Endothelial cell of umbilical vein (primary cell): ENCODE measurements at regions not wholly inside any gene's neighbourhood (a gene's known extent, or its start where the extent isn't known, plus 50 kb on each side); places are given as distances from the start of the nearest gene placed in this dataset.

Experiments
- BruUV-seq: library from RNA; stranded (reverse); fragments of 400-500 nt; replicated peaks from 2 replicates; lab custom pipeline; 2021; lab: Mats Ljungman, UMichigan
- CTCF ChIA-PET: fragments of 300-600, 350-600 bp; sonication (Branson Sonifier 250); formaldehyde crosslinking; loops from one replicate; lab custom pipeline; 2021; ENCODE audit warnings: antibody characterized with exemption, inconsistent platforms; lab: Charles Lee
- POLR2A ChIA-PET: fragments of 300-600, 350-600 bp; sonication (Branson Sonifier 250); formaldehyde crosslinking; loops from one replicate; lab custom pipeline; 2021; ENCODE audit warnings: antibody characterized with exemption, inconsistent platforms; lab: Charles Lee
- DNase-seq: peaks from one replicate; pipeline ENCODE4 v3.0.0-alpha.2; 2011; ENCODE audit warnings: low read depth, low spot score
- FAIRE-seq: peaks from 2 replicates; lab custom pipeline; 2011; peaks lifted over from hg19 to GRCh38; lab: Jason Lieb, UNC
- H2AFZ ChIP-seq: 2 replicates; pipeline ENCODE4 v1.6.0; 2012; ENCODE audit warnings: low read depth, low read length, control low read depth, inconsistent platforms
- H3K27ac ChIP-seq: 2 replicates; pipeline ENCODE4 v1.5.1; 2011; ENCODE audit warnings: low read depth, mild to moderate bottlenecking, control low read depth, low read length, moderate library complexity; ENCODE audit not compliant: insufficient read depth
- H3K27me3 ChIP-seq, 2 experiments: 2 replicates each; pipeline versions ENCODE4 v1.6.0 to v1.6.1; 2011; ENCODE audit warnings: low read length in 2 of 2, mixed read lengths in 1 of 2; ENCODE audit not compliant: control insufficient read depth in 2 of 2, insufficient read depth in 2 of 2
- H3K36me3 ChIP-seq, 2 experiments: 2 replicates in 1 of 2; 3 replicates in 1 of 2; pipeline ENCODE4 v1.5.1; 2011; ENCODE audit warnings: low read length in 2 of 2, mild to moderate bottlenecking in 1 of 2, moderate library complexity in 1 of 2; ENCODE audit not compliant: control insufficient read depth in 2 of 2, insufficient read depth in 2 of 2; ENCODE audit errors: extremely low read depth in 1 of 2
- H3K4me1 ChIP-seq: 3 replicates; pipeline ENCODE4 v1.5.1; 2011; ENCODE audit warnings: mild to moderate bottlenecking, low read length; ENCODE audit not compliant: control insufficient read depth, insufficient read depth; ENCODE audit errors: extremely low read depth
- H3K4me2 ChIP-seq: 2 replicates; pipeline ENCODE4 v1.6.1; 2011; ENCODE audit warnings: low read length, control low read depth, mixed read lengths; ENCODE audit not compliant: insufficient read depth
- H3K4me3 ChIP-seq, 3 experiments: fragments of 200-600 bp in 1 of 3; sonication (generic), shearing (Covaris generic) in 1 of 3; replicated peaks in 1 of 3; 2 replicates each; pipeline ENCODE4 v1.5.1; 2011 to 2016; ENCODE audit warnings: control low read depth in 3 of 3, low read length in 3 of 3, mild to moderate bottlenecking in 2 of 3, inconsistent platforms in 1 of 3, low read depth in 1 of 3, moderate library complexity in 1 of 3; ENCODE audit not compliant: insufficient read depth in 1 of 3
- H3K79me2 ChIP-seq: 2 replicates; pipeline ENCODE4 v1.6.0; 2012; ENCODE audit warnings: low read length, inconsistent platforms; ENCODE audit not compliant: control insufficient read depth, insufficient read depth
- H3K9ac ChIP-seq: replicated peaks from 2 replicates; pipeline ENCODE3; 2011; ENCODE audit warnings: low read length, control low read depth; ENCODE audit not compliant: insufficient read depth; ENCODE audit errors: extremely low read depth
- H3K9me1 ChIP-seq: replicated peaks from 3 replicates; pipeline ENCODE4 v1.6.0; 2011; ENCODE audit warnings: mild to moderate bottlenecking, low read length; ENCODE audit not compliant: control insufficient read depth, insufficient read depth; ENCODE audit errors: extremely low read depth
- H3K9me3 ChIP-seq: replicated peaks from 2 replicates; pipeline ENCODE4 v1.5.1; 2012; ENCODE audit warnings: low read length, inconsistent platforms; ENCODE audit not compliant: control insufficient read depth, insufficient read depth
- H4K20me1 ChIP-seq: replicated peaks from 2 replicates; pipeline ENCODE3; 2011; ENCODE audit warnings: mild to moderate bottlenecking, low read length; ENCODE audit not compliant: control insufficient read depth, insufficient read depth; ENCODE audit errors: extremely low read depth
- EZH2 ChIP-seq: IDR thresholded peaks from 2 replicates; pipeline ENCODE4 v1.6.1; 2012; ENCODE audit warnings: borderline replicate concordance, low read depth, mild to moderate bottlenecking, moderate library complexity, low read length, inconsistent platforms; ENCODE audit not compliant: severe bottlenecking
- FOS ChIP-seq: IDR thresholded peaks from 2 replicates; pipeline ENCODE4 v1.6.1; 2011; ENCODE audit warnings: mild to moderate bottlenecking, low read length, moderate library complexity, borderline replicate concordance; ENCODE audit not compliant: insufficient read depth
- GATA2 ChIP-seq: IDR thresholded peaks from 2 replicates; pipeline ENCODE4 v1.7.0; 2011; ENCODE audit warnings: low read depth, mild to moderate bottlenecking, moderate library complexity, mixed read lengths, low read length; ENCODE audit not compliant: insufficient read length, insufficient read depth
- JUN ChIP-seq: IDR thresholded peaks from 2 replicates; pipeline ENCODE4 v1.6.1; 2011; ENCODE audit warnings: borderline replicate concordance, low read depth; ENCODE audit not compliant: insufficient read length, insufficient read depth
- MYC ChIP-seq: IDR thresholded peaks from one replicate; pipeline ENCODE4 v1.6.1; 2011; ENCODE audit warnings: mild to moderate bottlenecking, low read depth, low read length
- POLR2A ChIP-seq: IDR thresholded peaks from 2 replicates; pipeline ENCODE4 v1.6.1; 2012; ENCODE audit warnings: low read depth, mild to moderate bottlenecking, control low read depth, low read length
- POLR2AphosphoS5 ChIP-seq: IDR thresholded peaks from 2 replicates; pipeline ENCODE4 v1.6.1; 2012; ENCODE audit warnings: low read depth, mild to moderate bottlenecking, control low read depth, low read length, moderate library complexity; ENCODE audit not compliant: insufficient read depth
- dilution Hi-C: fragments of 300-500 bp; cut with MboI; formaldehyde crosslinking; loops from one replicate; pipeline ENCODE4 v1.15.0; 2019; ENCODE audit warnings: low sequenced_read_pairs; ENCODE audit not compliant: extremely low pct_ligation_motif_present
- intact Hi-C: fragments of 100-400 bp; cut with micrococcal nuclease; formaldehyde crosslinking; loops from one replicate; pipeline ENCODE4 v1.10.0; 2022
- TF ChIP-seq, protein P1 (sequence below), 2 donors: IDR thresholded peaks; 1 replicate in 1 of 2; 2 replicates in 1 of 2; pipeline ENCODE4 v1.5.1; 2011; ENCODE audit warnings: low read length in 2 of 2, mild to moderate bottlenecking in 2 of 2, moderate library complexity in 2 of 2, control low read depth in 1 of 2, inconsistent platforms in 1 of 2, low read depth in 1 of 2; ENCODE audit not compliant: insufficient read depth in 1 of 2; ENCODE audit errors: extremely low read depth in 1 of 2
- TF ChIP-seq, protein P2 (sequence below): IDR thresholded peaks from 2 replicates; pipeline ENCODE4 v1.6.1; 2011; ENCODE audit not compliant: insufficient read depth, insufficient read length

DNA sequence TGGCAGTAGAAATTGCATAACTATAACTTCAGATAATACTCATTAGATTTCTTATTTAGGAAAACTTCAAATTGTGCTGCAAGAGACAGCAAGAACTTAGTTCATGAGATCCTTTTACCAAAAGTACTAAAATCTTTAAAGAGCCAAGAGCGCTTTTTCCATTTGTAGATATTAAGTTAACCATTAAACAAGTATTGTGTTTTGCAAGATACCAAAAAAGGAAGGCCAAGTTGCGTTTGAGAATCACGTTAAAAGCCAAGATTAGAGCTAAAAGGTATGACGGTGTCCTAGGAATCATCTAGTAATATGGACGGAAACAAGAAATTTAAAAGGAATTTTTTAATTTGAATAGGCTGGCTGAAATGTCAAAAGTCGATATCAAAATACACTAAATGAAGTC, 361.3 kb upstream of the LYPLAL1 start:
- FAIRE-seq (no peak), DNase-seq (no peak)
- Histone ChIP-seq H3K9me1 (no peaks in the 10 kb centered on the region), H3K4me2 (no peak overlapping the region), H3K36me3 (no peaks in the 10 kb centered on the region), H3K4me3 (no peak overlapping the region), H2AFZ (no peak overlapping the region), H3K27me3 (no peaks in the 10 kb centered on the region), H3K4me1 (peaks cover 8% of the 10 kb centered on the region), H3K79me2 (no peaks in the 10 kb centered on the region), H3K9me3 (no peaks in the 10 kb centered on the region), H3K27ac (no peak overlapping the region), H3K9ac (no peak overlapping the region), H4K20me1 (no peaks in the 10 kb centered on the region)
- no TSS peak for BruUV-seq
- CTCF ChIA-PET: no interaction called here
- intact Hi-C loops: loop anchor here (10.0 kb wide), 1 partner anchor 478 kb away; no protein-coding TSS in a partner anchor
- dilution Hi-C loops: no loop called here
- TF ChIP-seq POLR2AphosphoS5 (no peak), JUN (no peak), POLR2A (no peak), EZH2 (no peak), GATA2 (no peak), MYC (no peak), FOS (no peak)
- TF ChIP-seq, protein P1, sequence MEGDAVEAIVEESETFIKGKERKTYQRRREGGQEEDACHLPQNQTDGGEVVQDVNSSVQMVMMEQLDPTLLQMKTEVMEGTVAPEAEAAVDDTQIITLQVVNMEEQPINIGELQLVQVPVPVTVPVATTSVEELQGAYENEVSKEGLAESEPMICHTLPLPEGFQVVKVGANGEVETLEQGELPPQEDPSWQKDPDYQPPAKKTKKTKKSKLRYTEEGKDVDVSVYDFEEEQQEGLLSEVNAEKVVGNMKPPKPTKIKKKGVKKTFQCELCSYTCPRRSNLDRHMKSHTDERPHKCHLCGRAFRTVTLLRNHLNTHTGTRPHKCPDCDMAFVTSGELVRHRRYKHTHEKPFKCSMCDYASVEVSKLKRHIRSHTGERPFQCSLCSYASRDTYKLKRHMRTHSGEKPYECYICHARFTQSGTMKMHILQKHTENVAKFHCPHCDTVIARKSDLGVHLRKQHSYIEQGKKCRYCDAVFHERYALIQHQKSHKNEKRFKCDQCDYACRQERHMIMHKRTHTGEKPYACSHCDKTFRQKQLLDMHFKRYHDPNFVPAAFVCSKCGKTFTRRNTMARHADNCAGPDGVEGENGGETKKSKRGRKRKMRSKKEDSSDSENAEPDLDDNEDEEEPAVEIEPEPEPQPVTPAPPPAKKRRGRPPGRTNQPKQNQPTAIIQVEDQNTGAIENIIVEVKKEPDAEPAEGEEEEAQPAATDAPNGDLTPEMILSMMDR (IDR thresholded peaks at IDR 0.05; ENCODE audit: extremely low read depth in 1 of 2, insufficient read depth in 1 of 2, low read depth in 1 of 2, low read length in 2 of 2): no peak
- TF ChIP-seq, protein P2, sequence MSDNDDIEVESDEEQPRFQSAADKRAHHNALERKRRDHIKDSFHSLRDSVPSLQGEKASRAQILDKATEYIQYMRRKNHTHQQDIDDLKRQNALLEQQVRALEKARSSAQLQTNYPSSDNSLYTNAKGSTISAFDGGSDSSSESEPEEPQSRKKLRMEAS: no peak
- POLR2A ChIA-PET: no interaction called here
